Neuron (in vitro differentiated cells): ENCODE measurements at regions not wholly inside any gene's neighbourhood (a gene's known extent, or its start where the extent isn't known, plus 50 kb on each side); places are given as distances from the start of the nearest gene placed in this dataset.

Experiments used
- H2AFZ ChIP-seq: one replicate; pipeline ENCODE4 v1.6.1; 2013; ENCODE audit warnings: low read depth, mild to moderate bottlenecking, inconsistent platforms, low read length, moderate library complexity
- H3K27me3 ChIP-seq: one replicate; pipeline ENCODE4 v1.6.1; 2013; ENCODE audit warnings: low read length; ENCODE audit not compliant: insufficient read depth
- H3K36me3 ChIP-seq: one replicate; pipeline ENCODE4 v1.6.1; 2013; ENCODE audit warnings: low read length; ENCODE audit not compliant: insufficient read depth
- H3K4me1 ChIP-seq: one replicate; pipeline ENCODE4 v1.6.1; 2013; ENCODE audit warnings: low read length; ENCODE audit not compliant: insufficient read depth
- H3K4me3 ChIP-seq: 2 replicates; pipeline ENCODE4 v1.5.1; 2013; ENCODE audit warnings: mild to moderate bottlenecking, low read length, moderate library complexity
- H3K9me3 ChIP-seq: one replicate; pipeline ENCODE4 v1.6.1; 2013; ENCODE audit warnings: low read length

DNA sequence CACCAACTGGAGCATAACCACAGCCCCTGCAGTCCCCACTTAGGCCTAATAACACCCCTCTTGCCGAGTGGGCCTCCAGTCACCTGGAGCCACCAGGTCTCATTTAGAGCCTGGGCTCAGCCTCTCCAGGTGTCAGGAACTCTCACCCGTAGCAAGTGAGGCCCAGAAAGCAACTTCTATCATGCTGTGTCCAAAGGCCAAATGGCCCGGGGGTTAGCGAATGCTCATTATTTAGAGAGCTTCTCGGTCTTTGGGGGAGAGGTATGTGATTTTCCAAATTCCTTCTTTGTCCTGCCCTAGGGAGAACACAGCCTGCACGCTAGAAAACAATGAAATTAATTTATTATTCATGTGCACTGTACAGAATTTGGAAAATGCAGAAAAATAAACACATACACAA is 109.9 kb upstream of the PTPRM start:
- Histone ChIP-seq H3K36me3 (no peaks in the 10 kb centered on the region), H3K4me1 (no peaks in the 10 kb centered on the region), H3K27me3 (no peaks in the 10 kb centered on the region), H2AFZ (no peak overlapping the region), H3K9me3 (no peaks in the 10 kb centered on the region), H3K4me3 (no peak overlapping the region)

DNA sequence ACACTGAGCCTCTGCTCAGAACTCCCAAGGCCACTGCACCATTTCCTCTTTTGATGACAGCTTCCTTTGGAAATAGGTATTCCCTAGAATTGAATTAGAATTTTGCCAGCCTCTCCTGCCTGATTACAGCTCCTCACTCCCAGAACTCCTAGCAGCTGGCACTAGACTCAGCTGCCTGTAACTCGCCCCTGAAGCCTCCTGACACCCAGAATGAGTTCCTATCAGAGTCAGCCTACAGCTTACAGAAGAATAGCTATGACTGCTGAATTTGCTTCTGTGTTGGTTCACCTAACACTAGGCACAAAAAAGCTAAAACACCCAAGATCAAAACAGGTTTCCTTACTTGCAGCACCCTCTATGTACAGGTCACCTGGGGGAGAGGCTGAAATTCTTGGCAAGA is 108.2 kb upstream of the PTPRM start:
- H3K4me1 ChIP-seq: no peaks in the 10 kb centered on the region
- no peaks in the 10 kb centered on the region for H3K9me3 ChIP-seq
- no peak overlapping the region for H3K4me3 ChIP-seq
- no peak overlapping the region for H2AFZ ChIP-seq
- no peaks in the 10 kb centered on the region for H3K36me3 ChIP-seq
- H3K27me3 ChIP-seq: no peaks in the 10 kb centered on the region

DNA sequence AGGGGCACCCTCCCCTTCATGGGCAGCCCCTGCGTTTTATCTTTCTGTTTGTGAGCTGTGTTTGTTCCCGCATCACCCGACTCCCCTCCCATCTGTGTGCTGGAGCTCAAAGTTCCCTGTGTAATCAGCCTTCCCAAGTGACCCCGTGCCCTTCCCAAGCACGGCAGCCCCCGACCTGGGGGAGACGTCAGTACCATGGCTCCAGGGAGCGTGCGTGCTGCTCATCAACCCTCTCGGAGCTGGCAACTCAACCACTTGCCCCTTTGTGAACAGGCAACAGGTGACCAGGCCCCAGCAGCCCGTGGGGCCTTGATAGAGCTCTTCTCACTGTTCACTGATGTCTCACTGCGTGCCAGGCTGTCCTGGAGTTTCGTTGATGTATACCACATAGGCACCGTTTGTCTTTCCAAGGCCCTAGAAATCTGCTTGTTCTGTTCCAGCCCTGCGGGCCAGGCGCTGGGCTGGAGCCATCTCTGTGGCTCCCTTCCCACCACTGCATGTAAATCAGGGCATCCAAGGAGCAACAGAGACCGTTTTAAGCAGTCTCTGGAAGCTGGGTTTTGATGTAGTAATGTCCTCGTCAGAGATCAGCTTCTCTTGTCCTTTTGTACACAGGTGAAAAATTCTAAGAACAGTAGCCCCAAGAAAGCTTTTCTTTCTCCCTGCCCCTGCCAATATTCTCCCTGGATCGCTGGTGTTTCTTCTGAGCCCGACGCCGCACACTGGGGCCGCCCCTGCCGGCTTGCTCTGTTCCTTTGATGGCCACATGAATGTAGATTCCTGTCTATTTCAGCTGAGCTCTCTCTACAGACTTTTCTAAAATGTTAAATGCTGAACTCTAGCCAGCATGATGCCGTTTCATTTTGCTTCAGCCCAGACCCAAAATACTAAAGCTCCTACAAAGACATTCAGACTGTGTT is 107.0 kb upstream of the PTPRM start:
- H2AFZ ChIP-seq: peak overlapping the region; percentile 32
- no peaks in the 10 kb centered on the region for H3K9me3 ChIP-seq
- H3K4me3 ChIP-seq: peak overlapping the region; percentile 8
- H3K36me3 ChIP-seq: no peaks in the 10 kb centered on the region
- H3K4me1 ChIP-seq: no peaks in the 10 kb centered on the region
- H3K27me3 ChIP-seq: no peaks in the 10 kb centered on the region

DNA sequence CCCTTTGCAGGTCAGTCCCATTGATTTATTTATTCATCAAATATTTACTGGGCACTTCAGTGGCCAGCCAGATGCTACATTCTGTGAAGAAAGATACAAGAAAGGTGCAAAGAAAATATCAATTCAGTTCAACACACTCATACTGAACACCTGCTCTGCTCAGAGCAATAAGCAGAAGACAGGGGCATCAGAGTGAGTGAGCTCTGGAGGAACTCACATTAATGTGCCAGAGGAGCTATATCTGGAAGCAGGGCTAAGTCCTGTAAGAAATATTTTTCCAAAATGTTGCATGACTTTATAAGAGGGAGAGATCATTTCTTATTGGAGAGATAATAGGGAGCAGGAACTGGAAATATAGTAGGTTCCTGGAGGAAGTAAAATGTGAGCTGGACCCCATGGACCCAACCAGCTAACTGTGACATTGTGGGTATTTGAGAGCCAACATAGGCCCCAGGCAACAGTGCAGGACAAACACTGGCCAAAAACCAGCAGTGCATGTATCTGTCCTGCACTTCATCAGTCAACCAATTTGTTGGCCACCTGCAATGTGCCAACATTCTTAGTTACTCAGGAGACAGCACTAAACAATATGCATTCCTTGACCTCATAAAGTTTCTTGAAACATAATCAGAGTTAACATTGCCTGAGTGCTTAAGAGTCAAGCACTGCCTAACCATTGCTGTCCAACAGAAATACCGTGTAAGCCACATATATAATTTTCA is 102.7 kb upstream of the PTPRM start:
- no peak overlapping the region for H3K4me3 ChIP-seq
- H3K27me3 ChIP-seq: no peaks in the 10 kb centered on the region
- H3K9me3 ChIP-seq: no peaks in the 10 kb centered on the region
- no peak overlapping the region for H2AFZ ChIP-seq
- H3K4me1 ChIP-seq: no peaks in the 10 kb centered on the region
- no peaks in the 10 kb centered on the region for H3K36me3 ChIP-seq

DNA sequence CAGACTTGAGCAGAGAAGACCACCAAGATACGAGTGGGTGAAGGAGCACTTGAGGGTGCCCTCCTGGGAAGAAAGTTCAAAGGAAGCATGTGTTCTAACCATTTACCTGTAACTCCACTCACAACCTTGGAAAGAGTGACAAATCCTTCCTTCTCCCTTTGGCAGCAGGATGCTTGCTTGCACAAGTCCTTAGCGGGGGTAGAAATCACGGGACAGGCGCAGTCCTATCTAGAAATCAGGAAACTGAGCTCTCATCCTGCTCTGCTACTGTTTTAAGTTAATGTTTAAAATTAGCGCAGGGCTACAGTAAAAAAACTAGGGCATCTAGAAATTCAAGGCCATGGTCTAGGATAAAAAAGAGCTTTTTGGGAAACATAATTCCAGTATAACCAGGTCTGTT is 100.9 kb upstream of the PTPRM start:
- H3K9me3 ChIP-seq: no peaks in the 10 kb centered on the region
- H2AFZ ChIP-seq: no peak overlapping the region
- H3K27me3 ChIP-seq: no peaks in the 10 kb centered on the region
- H3K4me3 ChIP-seq: no peak overlapping the region
- H3K36me3 ChIP-seq: no peaks in the 10 kb centered on the region
- no peaks in the 10 kb centered on the region for H3K4me1 ChIP-seq

DNA sequence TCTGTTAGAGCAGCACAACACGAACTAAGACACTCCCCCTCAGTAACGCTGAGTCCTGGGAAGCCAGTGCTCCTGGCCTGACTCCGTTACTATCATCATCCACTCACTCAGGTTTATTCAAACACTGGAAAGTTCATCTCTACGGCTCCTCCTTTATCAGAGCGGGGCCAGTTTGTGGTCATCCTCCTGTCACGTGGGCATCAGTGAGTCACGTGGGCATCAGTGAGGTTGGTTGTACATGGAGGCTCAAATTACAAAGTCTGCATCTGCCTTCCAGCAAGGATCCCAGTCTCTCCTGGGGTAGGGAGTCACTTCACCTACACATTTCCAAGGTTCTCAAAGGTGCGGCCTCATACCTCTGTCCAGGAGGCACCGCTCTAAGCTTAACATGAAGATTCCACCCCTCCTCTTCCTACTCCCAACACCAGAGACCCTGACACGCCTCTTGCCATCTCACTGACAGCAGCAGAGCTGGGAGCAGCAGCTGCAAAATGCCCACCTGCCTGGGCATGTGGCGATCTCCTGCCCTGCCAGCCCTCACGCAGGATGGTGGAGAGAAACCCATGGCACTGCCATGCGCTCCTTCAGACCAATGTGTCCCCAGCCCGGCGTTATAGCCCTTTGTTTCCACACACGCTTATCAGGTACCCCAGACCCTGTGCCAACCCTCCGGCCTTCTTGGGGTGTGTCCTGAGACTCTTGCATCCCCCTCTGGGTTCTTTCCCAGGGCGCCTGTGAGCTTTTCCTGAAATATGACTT is 99.2 kb upstream of the PTPRM start:
- Histone ChIP-seq H2AFZ (no peak overlapping the region), H3K4me1 (no peaks in the 10 kb centered on the region), H3K36me3 (no peaks in the 10 kb centered on the region), H3K9me3 (no peaks in the 10 kb centered on the region), H3K27me3 (no peaks in the 10 kb centered on the region), H3K4me3 (no peak overlapping the region)

DNA sequence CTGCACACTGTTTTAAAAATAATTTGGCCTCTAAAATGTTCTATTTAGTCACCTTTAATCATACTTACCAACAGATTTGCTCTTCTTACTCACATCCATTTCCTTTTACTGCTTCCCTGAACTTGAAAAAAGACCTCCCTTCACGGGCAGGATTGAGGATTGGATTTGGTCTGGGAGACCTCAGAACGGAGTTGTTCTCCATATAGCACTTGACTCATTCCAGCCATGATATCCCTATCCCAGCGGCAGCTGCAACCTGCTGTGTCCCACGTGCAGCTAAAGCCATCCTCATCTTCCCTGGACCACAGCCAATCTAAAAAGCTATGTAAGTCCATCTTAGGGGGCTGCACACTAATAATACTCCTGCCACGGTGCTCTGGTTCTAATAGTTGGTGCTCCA is 97.0 kb upstream of the PTPRM start:
- no peaks in the 10 kb centered on the region for H3K27me3 ChIP-seq
- no peaks in the 10 kb centered on the region for H3K4me1 ChIP-seq
- no peak overlapping the region for H2AFZ ChIP-seq
- H3K36me3 ChIP-seq: no peaks in the 10 kb centered on the region
- H3K4me3 ChIP-seq: no peak overlapping the region
- H3K9me3 ChIP-seq: no peaks in the 10 kb centered on the region

DNA sequence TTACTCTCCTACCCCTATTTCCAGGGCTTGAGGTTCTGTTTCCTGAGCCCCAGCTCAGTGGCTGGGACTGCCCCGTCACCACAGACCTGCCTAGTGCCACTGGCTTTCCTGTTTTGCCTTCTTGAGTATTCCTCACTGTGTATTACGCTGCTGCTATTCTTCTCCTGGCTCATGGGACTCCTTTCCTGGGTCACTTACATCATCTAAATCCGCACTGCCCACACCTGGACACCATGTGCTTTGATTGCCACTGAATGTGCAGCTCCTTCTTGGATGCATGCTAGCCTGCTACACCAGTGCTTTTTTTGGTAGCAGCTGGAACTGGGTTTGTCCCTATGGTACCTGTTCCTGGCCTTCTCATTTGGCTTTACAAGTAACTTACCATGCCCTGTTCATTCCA is 96.6 kb upstream of the PTPRM start:
- Histone ChIP-seq H3K4me3 (no peak overlapping the region), H3K27me3 (no peaks in the 10 kb centered on the region), H3K4me1 (no peaks in the 10 kb centered on the region), H3K9me3 (no peaks in the 10 kb centered on the region), H2AFZ (no peak overlapping the region), H3K36me3 (no peaks in the 10 kb centered on the region)

DNA sequence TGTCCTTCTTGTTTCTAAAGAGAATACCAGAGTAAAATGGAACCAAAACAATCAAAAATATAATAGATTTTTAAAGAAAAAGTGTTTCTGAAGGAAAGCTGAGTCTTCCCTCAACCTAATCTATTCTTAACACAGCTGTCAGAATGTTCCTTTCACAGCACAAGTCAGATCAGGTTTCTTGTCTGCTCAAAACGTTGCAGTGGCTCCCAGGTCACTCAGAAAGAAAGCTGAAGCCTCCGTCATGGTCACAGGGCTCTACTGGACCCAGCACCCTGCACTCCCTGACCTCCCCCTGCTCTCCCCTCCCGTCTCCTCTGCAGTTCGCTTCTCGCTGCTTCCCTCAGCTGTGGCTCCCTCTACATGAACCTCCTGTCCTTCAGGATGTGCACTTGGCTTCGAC is 90.7 kb upstream of the PTPRM start:
- Histone ChIP-seq H3K27me3 (no peaks in the 10 kb centered on the region), H2AFZ (no peak overlapping the region), H3K4me3 (no peak overlapping the region), H3K36me3 (no peaks in the 10 kb centered on the region), H3K4me1 (no peaks in the 10 kb centered on the region), H3K9me3 (no peaks in the 10 kb centered on the region)

DNA sequence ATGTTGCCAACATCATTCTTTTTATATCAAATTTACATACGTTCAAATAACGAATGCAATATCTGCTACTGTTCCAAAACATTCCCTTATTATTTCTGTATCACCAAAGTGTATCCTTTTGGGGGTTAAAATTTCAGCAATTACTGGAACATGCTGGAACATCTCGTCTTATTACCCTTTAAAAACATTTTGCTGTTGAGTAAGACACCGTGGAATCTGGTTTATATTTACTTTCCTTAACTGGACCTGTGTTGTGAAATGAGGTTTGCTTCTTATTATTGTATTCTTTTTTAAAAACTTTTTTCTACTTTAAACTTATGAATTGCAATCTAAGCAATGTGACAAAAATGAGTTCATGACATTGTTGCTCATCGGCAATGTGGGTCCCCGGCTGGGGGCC is 87.4 kb upstream of the PTPRM start:
- Histone ChIP-seq H3K9me3 (no peaks in the 10 kb centered on the region), H3K4me1 (peaks cover 1% of the 10 kb centered on the region), H2AFZ (no peak overlapping the region), H3K36me3 (no peaks in the 10 kb centered on the region), H3K4me3 (no peak overlapping the region), H3K27me3 (no peaks in the 10 kb centered on the region)

DNA sequence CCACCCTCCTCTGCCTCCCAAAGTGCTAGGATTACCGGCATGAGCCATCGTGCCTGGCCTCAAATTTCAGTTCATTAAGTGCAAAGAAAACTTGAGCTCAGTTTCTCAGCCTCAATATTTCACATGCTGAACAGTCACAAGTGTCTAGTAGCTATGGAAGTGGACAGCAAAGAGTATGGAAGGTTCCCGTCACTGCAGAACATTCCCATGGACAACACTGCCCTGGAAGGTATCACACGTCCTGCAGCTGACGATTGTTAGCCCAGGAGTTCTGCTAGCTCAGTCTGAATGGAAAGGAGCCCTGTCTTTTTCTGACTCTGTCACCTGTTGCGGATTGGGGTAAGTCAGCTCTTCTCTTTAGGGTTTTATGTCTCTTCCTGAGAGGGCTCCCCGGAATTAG is 86.2 kb upstream of the PTPRM start:
- no peaks in the 10 kb centered on the region for H3K9me3 ChIP-seq
- no peaks in the 10 kb centered on the region for H3K27me3 ChIP-seq
- peaks cover 5% of the 10 kb centered on the region for H3K4me1 ChIP-seq
- no peak overlapping the region for H3K4me3 ChIP-seq
- H2AFZ ChIP-seq: no peak overlapping the region
- H3K36me3 ChIP-seq: no peaks in the 10 kb centered on the region

DNA sequence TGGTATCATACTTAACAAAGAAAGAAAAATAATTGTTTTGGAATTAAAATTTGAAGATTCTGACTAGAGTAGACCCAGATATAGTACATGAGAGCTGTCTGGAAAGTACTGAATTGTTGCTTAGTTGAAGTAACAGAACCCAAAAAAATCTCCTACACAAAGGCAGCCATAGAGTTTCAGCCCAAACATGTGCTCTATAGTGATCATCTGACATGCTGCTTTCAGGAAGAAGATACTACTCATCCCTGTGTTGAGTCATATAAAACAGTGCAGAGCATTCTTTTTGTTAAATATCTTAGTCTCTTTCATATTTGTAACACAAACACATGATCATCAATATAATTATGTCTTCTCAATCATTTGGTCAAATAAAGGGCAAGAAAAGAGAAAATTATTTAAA is 84.8 kb upstream of the PTPRM start:
- H2AFZ ChIP-seq: no peak overlapping the region
- no peak overlapping the region for H3K4me3 ChIP-seq
- H3K36me3 ChIP-seq: no peaks in the 10 kb centered on the region
- H3K4me1 ChIP-seq: peaks cover 5% of the 10 kb centered on the region
- no peaks in the 10 kb centered on the region for H3K27me3 ChIP-seq
- no peaks in the 10 kb centered on the region for H3K9me3 ChIP-seq

DNA sequence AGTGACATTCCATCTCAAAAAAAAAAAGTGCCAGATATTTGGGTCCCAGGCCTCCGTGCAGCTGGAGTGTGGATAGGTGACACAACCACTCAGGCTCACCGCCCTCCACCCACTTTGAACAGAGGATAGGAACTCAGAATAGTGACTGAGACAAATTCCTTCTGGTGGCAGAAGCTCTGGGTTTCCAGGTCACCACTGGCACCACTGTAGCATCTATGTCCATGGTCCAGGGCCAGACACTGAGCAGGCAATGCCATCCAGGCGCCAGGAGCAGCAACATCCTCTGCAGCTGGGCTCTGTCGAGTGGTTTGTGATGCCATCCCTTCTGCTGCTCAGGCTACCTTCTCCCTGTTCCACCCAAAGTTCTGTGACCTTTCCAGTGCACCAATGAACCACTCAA is 81.5 kb upstream of the PTPRM start:
- no peaks in the 10 kb centered on the region for H3K27me3 ChIP-seq
- H3K9me3 ChIP-seq: no peaks in the 10 kb centered on the region
- no peak overlapping the region for H2AFZ ChIP-seq
- no peaks in the 10 kb centered on the region for H3K36me3 ChIP-seq
- peaks cover 5% of the 10 kb centered on the region for H3K4me1 ChIP-seq
- no peak overlapping the region for H3K4me3 ChIP-seq
